ENCODE measurements at regions not wholly inside any gene's neighbourhood (a gene's known extent, or its start where the extent isn't known, plus 50 kb on each side); places are given as distances from the start of the nearest gene placed in this dataset.

DNA sequence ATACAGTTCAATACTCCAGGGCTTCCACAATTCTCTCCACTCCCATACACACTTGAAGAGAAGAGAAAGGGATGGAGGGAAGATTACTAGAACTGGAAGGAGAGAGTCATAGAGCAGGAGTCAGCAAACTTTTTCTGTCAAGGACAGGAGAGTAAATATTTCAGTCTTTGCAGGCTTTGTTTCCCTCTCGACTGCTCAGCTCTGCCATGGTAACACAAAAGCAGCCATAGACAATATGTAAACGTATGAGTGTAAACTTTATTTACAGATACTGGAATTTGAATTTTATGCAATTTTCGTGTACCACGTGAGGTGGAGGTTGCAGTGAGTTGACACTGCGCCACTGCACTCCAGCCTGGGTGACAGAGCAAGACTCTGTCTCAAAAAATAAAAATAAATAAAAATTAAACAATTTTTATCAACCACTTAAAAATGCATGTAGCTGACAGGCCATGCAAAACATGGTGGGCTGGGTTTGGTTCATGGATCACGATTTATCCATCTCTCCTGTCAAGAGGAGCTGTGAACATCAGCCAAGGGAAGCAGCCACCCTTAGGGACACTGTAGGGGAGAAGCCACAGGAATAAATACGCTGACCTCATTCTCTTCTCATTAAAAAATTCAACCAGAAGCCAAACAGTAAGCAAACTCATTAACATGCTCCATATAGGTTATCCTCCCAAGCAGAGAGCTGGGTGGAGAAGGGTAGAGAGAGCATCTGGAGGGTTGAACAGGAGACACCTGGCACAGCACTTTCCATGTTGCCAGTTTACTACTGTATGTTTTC, 266.4 kb upstream of the FN1 start:
- TF ChIP-seq CTCF (IDR thresholded peaks at IDR 0.05) (no peak), POLR2A (IDR thresholded peaks at IDR 0.05) (no peak)

Measured in body of pancreas (tissue), 4 donors.